Calu3 (cell line): ENCODE measurements at regions not wholly inside any gene's neighbourhood (a gene's known extent, or its start where the extent isn't known, plus 50 kb on each side); places are given as distances from the start of the nearest gene placed in this dataset.

Source experiments
- BruUV-seq: library from RNA; stranded (reverse); fragments of 400-500 nt; replicated peaks from 2 replicates; lab custom pipeline; 2021; lab: Mats Ljungman, UMichigan
- CTCF ChIA-PET: fragments of 300-600 bp; sonication (Branson Sonifier 250); formaldehyde crosslinking; loops from one replicate; lab custom pipeline; 2022; ENCODE audit warnings: antibody characterized with exemption; lab: Charles Lee
- DNase-seq: peaks from one replicate; pipeline ENCODE4 v3.0.0; 2022
- H3K27ac Mint-ChIP-seq: one replicate; pipeline ENCODE4 v1.8.0; 2022; ENCODE audit warnings: mixed read lengths; ENCODE audit not compliant: unreplicated experiment
- H3K27me3 Mint-ChIP-seq: one replicate; pipeline ENCODE4 v1.8.0; 2022; ENCODE audit warnings: mixed read lengths; ENCODE audit not compliant: unreplicated experiment
- H3K36me3 Mint-ChIP-seq: one replicate; pipeline ENCODE4 v1.8.0; 2022; ENCODE audit warnings: mild to moderate bottlenecking, moderate library complexity, mixed read lengths; ENCODE audit not compliant: insufficient read depth, unreplicated experiment
- H3K4me1 Mint-ChIP-seq: one replicate; pipeline ENCODE4 v1.8.0; 2022; ENCODE audit warnings: mild to moderate bottlenecking, low read depth, mixed read lengths; ENCODE audit not compliant: unreplicated experiment
- H3K4me3 Mint-ChIP-seq: one replicate; pipeline ENCODE4 v1.8.0; 2022; ENCODE audit warnings: mild to moderate bottlenecking, low read depth, moderate library complexity, mixed read lengths; ENCODE audit not compliant: unreplicated experiment
- H3K9me3 Mint-ChIP-seq: one replicate; pipeline ENCODE4 v1.8.0; 2022; ENCODE audit warnings: low read depth, mixed read lengths; ENCODE audit not compliant: unreplicated experiment
- intact Hi-C: fragments of 100-400 bp; cut with micrococcal nuclease; formaldehyde crosslinking; loops from one replicate; pipeline ENCODE4 v1.10.0; 2022; ENCODE audit not compliant: unreplicated experiment
- TF ChIP-seq, protein P1 (sequence below): fragments of 200-600 bp; IDR thresholded peaks from one replicate; pipeline ENCODE4 v1.8.0; 2022; ENCODE audit warnings: antibody characterized with exemption; ENCODE audit not compliant: unreplicated experiment

GRCh38 chr11:39683951-39684554, 1775.4 kb downstream of the LRRC4C start:
- CTCF ChIA-PET: no interaction called here
- H3K27ac Mint-ChIP-seq: no peak overlapping the region
- BruUV-seq: no TSS peak

DNA sequence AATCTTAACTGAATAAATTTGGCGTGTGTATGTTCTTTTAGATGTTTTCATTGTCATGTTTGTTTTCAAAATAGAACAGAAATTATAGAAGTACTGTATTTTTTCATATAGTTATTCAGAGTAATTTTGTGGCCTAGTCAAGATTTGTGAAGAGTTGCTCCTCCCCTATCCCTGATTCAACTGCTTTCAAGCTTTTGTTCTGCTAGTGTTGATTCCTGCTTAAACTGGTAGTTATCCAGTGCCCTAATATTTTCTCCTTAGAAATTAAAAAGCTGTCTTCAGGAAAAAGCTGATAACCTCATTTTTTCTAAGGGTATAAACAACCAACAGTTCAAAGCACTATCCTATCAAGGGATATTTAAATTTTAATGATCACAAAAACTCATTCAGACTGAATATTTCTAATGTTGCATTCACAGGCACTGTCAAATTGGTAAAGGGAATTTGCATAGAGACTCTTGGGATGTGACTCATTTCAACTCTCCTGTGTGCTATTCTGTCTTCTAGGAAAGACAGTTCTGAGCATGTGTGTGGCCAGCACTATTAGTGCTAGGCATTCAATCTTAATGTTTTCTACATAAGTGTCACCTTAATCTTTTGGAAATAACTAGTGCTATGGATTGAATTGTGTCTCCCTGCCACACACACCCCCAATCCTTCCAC, 1776.0 kb downstream of the LRRC4C start:
- Mint-ChIP-seq H3K4me1 (no peaks in the 10 kb centered on the region), H3K36me3 (no peaks in the 10 kb centered on the region), H3K4me3 (no peak overlapping the region), H3K9me3 (peaks cover 8% of the 10 kb centered on the region), H3K27ac (no peak overlapping the region), H3K27me3 (no peaks in the 10 kb centered on the region)
- DNase-seq: no peak
- BruUV-seq: no TSS peak
- intact Hi-C loops: no loop called here
- CTCF ChIA-PET: no interaction called here
- TF ChIP-seq, protein P1, sequence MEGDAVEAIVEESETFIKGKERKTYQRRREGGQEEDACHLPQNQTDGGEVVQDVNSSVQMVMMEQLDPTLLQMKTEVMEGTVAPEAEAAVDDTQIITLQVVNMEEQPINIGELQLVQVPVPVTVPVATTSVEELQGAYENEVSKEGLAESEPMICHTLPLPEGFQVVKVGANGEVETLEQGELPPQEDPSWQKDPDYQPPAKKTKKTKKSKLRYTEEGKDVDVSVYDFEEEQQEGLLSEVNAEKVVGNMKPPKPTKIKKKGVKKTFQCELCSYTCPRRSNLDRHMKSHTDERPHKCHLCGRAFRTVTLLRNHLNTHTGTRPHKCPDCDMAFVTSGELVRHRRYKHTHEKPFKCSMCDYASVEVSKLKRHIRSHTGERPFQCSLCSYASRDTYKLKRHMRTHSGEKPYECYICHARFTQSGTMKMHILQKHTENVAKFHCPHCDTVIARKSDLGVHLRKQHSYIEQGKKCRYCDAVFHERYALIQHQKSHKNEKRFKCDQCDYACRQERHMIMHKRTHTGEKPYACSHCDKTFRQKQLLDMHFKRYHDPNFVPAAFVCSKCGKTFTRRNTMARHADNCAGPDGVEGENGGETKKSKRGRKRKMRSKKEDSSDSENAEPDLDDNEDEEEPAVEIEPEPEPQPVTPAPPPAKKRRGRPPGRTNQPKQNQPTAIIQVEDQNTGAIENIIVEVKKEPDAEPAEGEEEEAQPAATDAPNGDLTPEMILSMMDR: no peak

More at GRCh38 chr11:39683951-39684554, 1775.4 kb downstream of the LRRC4C start:
- Mint-ChIP-seq H3K36me3 (no peaks in the 10 kb centered on the region), H3K9me3 (peaks cover 8% of the 10 kb centered on the region), H3K27me3 (no peaks in the 10 kb centered on the region), H3K4me3 (no peak overlapping the region), H3K4me1 (no peaks in the 10 kb centered on the region)
- TF ChIP-seq, protein P1: no peak
- DNase-seq: no peak
- intact Hi-C loops: no loop called here

GRCh38 chr11:39681428-39681827, 1778.0 kb downstream of the LRRC4C start:
- Mint-ChIP-seq H3K27ac (no peak overlapping the region), H3K36me3 (no peaks in the 10 kb centered on the region), H3K4me1 (no peaks in the 10 kb centered on the region), H3K9me3 (peaks cover 7% of the 10 kb centered on the region), H3K4me3 (no peak overlapping the region), H3K27me3 (no peaks in the 10 kb centered on the region)
- intact Hi-C loops: no loop called here
- CTCF ChIA-PET: no interaction called here
- no peak for DNase-seq
- no TSS peak for BruUV-seq
- TF ChIP-seq, protein P1: no peak

DNA sequence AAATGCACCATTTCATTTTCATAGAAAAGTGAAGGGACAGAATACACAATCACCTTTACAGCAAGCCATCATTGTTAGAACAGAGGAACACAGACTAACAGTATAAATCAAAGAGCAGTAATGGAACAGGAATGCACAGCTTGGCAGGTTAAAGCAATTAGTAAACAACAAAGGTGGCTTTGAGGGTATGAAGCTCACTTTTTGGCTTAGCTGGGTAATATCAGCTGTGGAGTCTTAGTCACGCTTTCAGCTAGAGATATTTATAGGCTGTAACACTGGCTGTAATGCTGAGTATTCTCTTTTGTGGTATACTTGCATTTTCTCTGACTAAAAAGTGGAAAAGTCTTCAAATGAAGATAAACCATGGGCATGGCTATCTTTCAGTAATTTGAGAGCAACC, 1780.5 kb downstream of the LRRC4C start:
- Mint-ChIP-seq H3K9me3 (peaks cover 3% of the 10 kb centered on the region), H3K27me3 (no peaks in the 10 kb centered on the region), H3K4me1 (no peaks in the 10 kb centered on the region), H3K36me3 (no peaks in the 10 kb centered on the region), H3K27ac (no peak overlapping the region), H3K4me3 (no peak overlapping the region)
- TF ChIP-seq, protein P1: no peak
- CTCF ChIA-PET: no interaction called here
- BruUV-seq: no TSS peak
- no peak for DNase-seq
- intact Hi-C loops: no loop called here
